Stimulated activated CD8-positive, alpha-beta memory T cell treated with anti-CD3 and anti-CD28 coated beads, Interleukin-7, amount 100 ng/mL, for 1 hour (primary cell): ENCODE measurements at regions not wholly inside any gene's neighbourhood (a gene's known extent, or its start where the extent isn't known, plus 50 kb on each side); places are given as distances from the start of the nearest gene placed in this dataset.
"Not testable (repeated sequence)": the region's sequence is repeated elsewhere in the genome, so short reads cannot be mapped to it uniquely, and the experiment has no call there.

Source experiments
- DNase-seq, 2 donors: peaks; one replicate each; pipeline ENCODE4 v3.0.0-alpha.2; 2020; ENCODE audit warnings: low read depth in 2 of 2

GRCh38 chrX:39220952-39221351 is 419.7 kb downstream of the MID1IP1 start:
- no peak for DNase-seq

GRCh38 chrX:39222346-39223113 is 421.3 kb downstream of the MID1IP1 start:
- DNase-seq = no peak

GRCh38 chrX:39226251-39226650 is 425.0 kb downstream of the MID1IP1 start:
- DNase-seq = no peak

GRCh38 chrX:39227371-39227770 is 426.1 kb downstream of the MID1IP1 start:
- no peak for DNase-seq

GRCh38 chrX:39238006-39238405 is 436.7 kb downstream of the MID1IP1 start:
- no peak for DNase-seq

- DNase-seq = no peak
Observed at GRCh38 chrX:39242187-39242586, 440.9 kb downstream of the MID1IP1 start.

GRCh38 chrX:39244147-39244546 is 442.9 kb downstream of the MID1IP1 start:
- no peak for DNase-seq

GRCh38 chrX:39245024-39245423 is 443.8 kb downstream of the MID1IP1 start:
- DNase-seq = no peak

GRCh38 chrX:39247536-39247935 is 446.3 kb downstream of the MID1IP1 start:
- DNase-seq = no peak

GRCh38 chrX:39248330-39248729 is 447.1 kb downstream of the MID1IP1 start:
- no peak for DNase-seq

- DNase-seq = no peak
Observed at GRCh38 chrX:39249999-39250398, 448.7 kb downstream of the MID1IP1 start.

- DNase-seq = no peak
Observed at GRCh38 chrX:39251995-39252394, 450.7 kb downstream of the MID1IP1 start.

GRCh38 chrX:39253551-39253950 is 452.3 kb downstream of the MID1IP1 start:
- no peak for DNase-seq

- no peak for DNase-seq
Observed at GRCh38 chrX:39258331-39258730, 457.1 kb downstream of the MID1IP1 start.

GRCh38 chrX:39260965-39261364 is 459.7 kb downstream of the MID1IP1 start:
- no peak for DNase-seq

GRCh38 chrX:39261446-39262147 is 460.3 kb downstream of the MID1IP1 start:
- no peak for DNase-seq

GRCh38 chrX:39262641-39263040 is 461.4 kb downstream of the MID1IP1 start:
- DNase-seq = no peak

- DNase-seq = no peak
Observed at GRCh38 chrX:39264023-39264422, 462.8 kb downstream of the MID1IP1 start.

- DNase-seq = no peak
Observed at GRCh38 chrX:39267176-39267575, 465.9 kb downstream of the MID1IP1 start.

GRCh38 chrX:39268207-39268606 is 466.9 kb downstream of the MID1IP1 start:
- no peak for DNase-seq

GRCh38 chrX:39275500-39276068 is 474.3 kb downstream of the MID1IP1 start:
- DNase-seq = no peak

GRCh38 chrX:39277685-39278390 is 476.6 kb downstream of the MID1IP1 start:
- DNase-seq = not testable (repeated sequence)
